NCI-H1417 treated with DMSO at 0.1 percent for 48 hours (cell line): ENCODE measurements at regions not wholly inside any gene's neighbourhood (a gene's known extent, or its start where the extent isn't known, plus 50 kb on each side); places are given as distances from the start of the nearest gene placed in this dataset.

Source experiments
- DNase-seq: peaks from one replicate; lab custom pipeline; 2025; lab: John Stamatoyannopoulos, UW

DNA sequence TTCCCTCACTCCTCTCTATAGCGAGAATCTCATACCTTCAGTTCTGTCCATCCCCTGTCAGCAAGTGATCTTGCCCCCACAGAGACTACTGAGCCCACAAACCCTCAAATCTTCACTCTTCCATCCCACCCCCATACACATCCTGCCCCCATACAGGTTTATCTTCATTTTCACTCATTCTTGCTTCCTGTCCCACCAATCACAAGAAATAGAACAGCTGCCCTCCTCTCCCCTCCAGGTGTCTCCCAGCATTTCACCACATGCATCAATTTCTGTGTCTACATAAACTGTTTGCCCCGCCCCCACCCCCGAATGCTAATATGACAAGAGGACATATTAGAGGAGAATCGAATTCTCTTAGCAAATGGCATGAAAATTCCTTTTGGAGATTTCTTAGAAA lies 54.9 kb upstream of the CARMIL1 start:
- no peak for DNase-seq

- DNase-seq, result no peak
Observed at GRCh38 chr6:25227854-25228253, 51.3 kb upstream of the CARMIL1 start.
